HUDEP-2 (cell line): ENCODE measurements at regions not wholly inside any gene's neighbourhood (a gene's known extent, or its start where the extent isn't known, plus 50 kb on each side); places are given as distances from the start of the nearest gene placed in this dataset.

ENCODE experiments used
- DNase-seq, 76 experiments: peaks; one replicate each; lab custom pipeline; 2025; ENCODE audit not compliant: unreplicated experiment in 76 of 76; lab: John Stamatoyannopoulos, UW

DNA sequence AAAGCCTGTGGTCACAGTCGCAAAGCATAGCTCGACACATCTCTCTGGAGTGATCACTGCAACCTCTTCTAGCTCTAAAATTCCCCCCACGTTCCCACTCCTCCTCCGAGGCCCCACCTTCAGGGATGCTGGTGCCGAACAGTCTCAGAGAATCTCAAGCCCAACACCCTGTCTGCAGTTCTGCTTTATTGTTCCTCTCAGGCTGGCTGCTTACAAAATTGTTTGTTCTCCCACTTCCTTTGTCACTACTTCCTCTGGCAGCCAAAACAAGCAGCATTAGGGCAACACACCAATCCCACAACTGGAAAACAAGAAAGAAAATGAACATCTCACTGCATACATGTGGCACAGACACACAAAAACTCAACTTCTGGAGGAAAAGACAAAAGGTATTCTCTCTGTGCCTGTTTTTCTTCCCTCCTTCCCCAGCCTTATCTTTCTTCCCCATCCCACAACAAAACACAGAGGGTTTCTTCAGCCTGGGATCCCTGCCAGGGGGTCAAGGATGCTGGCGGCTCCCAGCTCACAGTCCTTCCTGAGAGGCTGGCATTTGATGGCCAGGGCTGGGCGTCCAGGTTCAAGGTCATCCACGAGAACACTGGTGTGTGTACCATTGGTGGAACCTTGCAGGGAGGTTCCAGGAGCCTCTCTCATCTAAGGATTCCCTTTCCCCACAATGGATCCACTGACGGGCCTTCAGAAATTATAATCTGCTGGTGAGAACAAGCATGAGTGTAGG is 108.4 kb downstream of the TMCO5A start:
- DNase-seq, result no peak

- no peak for DNase-seq
Measured at GRCh38 chr15:38046257-38047051, 112.0 kb downstream of the TMCO5A start.

DNA sequence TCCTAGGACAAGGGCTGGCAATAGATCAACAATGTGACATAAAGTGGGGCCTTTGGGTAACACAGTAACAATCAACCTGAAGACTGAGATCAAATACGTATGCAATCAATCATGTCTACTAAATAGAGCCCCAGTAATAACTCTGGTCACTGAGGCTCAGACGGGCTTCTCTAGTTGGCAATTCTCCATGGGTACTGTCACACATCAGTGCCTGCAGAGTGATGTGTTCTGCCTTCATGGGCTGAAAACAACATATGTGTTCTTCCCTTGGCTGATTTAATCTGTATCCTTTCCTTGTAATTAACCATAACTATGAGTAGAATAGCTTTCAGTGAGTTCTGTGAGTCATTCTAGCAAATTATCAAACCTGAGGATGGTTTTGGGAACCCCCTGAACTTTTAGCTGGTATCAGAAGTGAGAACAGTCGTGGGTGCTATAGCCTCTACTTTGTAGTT is 113.6 kb downstream of the TMCO5A start:
- no peak for DNase-seq

GRCh38 chr15:38049891-38050290 is 115.5 kb downstream of the TMCO5A start:
- no peak for DNase-seq

DNA sequence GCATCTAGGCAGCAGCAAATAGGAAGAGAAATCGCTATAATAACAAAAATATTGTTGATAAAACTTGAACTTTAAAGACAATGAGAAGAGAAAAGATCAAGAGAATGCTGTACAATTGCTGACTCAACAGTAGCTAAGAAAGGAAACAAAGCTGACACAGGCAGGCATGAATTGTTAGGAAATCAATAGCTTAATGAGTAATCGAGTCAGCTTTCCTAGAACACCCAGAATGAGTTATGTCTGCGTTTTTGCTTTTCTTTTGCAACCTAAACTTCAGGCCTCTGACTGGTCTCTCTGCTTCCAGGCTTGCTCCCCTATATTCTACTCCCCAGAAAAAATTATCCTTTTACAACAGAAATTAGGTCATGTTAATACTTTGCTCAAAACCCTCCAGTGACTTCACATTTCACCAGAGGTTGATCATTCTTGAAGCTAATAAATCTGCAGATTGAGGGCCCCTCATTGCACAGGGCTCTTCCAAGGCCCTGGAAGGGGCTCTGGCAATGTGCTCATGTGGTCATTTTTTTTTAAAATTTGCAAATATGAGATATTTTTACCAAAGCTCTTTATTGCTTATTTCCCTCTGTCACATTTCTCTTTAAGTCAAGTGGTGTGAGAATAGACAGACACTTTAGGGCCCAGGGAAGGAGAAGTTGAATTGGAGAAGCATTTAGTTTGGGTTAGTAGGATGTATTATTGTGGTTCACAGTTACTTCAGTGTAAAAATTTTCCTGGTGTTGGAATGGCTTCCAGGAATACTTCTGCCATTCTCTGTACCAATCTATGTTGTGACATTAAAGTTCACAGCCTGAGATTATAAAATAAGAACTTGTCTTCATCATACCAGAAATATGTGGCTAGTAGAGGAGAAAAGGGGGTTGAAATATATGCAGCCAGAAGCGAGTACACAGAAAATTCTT is 116.3 kb downstream of the TMCO5A start:
- no peak for DNase-seq

- no peak for DNase-seq
Measured at GRCh38 chr15:38053205-38053604, 118.8 kb downstream of the TMCO5A start.

- DNase-seq, result no peak
Measured at GRCh38 chr15:38053776-38054175, 119.3 kb downstream of the TMCO5A start.

- DNase-seq, result no peak
Measured at GRCh38 chr15:38054488-38054887, 120.0 kb downstream of the TMCO5A start.

- no peak for DNase-seq
Measured at GRCh38 chr15:38058596-38059075, 124.2 kb downstream of the TMCO5A start.

- DNase-seq, result no peak
Measured at GRCh38 chr15:38059665-38060064, 125.2 kb downstream of the TMCO5A start.

GRCh38 chr15:38061856-38062649 is 127.6 kb downstream of the TMCO5A start:
- no peak for DNase-seq

GRCh38 chr15:38062696-38063095 is 128.3 kb downstream of the TMCO5A start:
- DNase-seq, result no peak

DNA sequence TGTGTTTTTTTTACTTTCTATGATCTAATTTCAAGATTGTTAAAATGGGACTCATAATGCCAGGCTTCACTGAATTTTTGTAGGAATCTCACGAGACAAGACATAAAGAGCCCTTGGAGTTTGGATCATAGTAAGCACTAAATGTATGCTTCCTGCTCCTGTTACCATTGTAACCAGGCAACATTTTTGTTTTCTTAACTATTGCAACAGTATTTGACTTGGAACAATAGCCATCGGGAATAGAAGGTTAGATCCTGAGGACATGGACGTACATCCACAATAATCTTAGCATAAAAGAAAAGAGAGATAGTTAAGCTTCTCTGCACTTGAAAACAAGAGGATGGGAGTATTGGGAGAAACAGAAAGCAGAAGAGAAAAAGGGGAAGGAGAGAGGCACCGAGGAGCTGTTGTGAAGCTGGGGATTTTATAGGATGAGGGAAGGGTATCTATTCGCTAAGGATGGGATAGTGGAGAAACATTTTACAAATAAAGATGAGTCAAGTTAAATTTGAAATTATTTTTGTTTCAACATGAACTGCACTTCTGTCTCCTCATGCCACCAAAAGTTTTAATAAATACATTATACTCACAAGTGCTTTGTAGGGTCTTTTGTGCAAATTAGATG is 131.4 kb downstream of the TMCO5A start:
- DNase-seq, result no peak

DNA sequence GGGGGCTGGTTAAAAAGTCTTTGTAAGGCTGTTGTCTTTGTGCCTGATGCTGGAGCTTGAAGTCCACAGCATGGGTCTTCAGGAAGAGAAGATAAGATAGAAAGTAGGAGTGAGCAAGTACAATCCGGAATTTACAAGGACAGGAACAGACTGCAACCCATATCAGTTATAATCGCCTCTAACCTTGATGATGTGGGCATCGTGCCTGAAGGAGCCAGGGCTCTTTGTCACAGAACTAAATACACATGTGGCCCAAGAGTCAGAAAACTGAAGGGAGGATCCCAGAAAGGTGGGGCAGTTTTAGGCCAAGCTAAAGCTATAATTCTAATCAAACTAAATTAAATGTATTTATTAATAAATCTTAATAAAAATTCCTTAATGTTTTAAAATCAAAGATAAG is 132.2 kb downstream of the TMCO5A start:
- no peak for DNase-seq

DNA sequence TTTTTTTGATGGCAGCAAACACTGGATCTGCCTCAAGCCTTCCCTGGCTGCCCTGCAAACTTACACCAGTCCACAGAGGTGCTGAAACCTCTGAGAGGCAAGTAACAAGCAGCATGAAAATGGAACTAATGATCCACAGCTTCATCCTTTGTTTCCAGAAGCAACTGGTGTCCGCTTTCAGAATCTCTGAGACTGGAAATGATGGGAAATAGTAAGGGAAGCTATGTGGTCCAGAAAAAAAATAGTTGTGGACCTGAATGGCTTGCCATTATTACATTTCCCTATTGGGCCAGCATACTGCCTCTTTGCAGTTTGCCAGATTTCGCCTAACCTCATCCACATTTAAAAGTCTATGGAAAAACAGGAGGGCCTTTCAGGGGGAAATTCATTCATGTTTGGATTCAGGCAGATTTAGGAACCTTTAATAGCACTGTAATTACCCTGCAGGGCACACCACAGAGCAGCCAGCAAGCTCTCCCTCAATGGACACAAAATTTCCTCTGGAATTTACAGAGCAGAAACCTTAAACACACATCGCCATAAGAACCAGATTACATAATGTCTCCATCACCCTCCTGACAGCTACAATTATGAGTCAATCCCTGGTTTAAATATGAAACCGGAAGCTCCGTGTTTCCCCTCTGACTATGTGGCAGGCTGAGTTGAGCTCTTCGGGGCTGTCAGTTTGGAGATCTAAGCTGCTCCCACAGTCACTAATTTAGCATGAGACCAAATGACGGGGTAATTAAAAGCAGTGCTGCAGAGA is 134.4 kb downstream of the TMCO5A start:
- no peak for DNase-seq

DNA sequence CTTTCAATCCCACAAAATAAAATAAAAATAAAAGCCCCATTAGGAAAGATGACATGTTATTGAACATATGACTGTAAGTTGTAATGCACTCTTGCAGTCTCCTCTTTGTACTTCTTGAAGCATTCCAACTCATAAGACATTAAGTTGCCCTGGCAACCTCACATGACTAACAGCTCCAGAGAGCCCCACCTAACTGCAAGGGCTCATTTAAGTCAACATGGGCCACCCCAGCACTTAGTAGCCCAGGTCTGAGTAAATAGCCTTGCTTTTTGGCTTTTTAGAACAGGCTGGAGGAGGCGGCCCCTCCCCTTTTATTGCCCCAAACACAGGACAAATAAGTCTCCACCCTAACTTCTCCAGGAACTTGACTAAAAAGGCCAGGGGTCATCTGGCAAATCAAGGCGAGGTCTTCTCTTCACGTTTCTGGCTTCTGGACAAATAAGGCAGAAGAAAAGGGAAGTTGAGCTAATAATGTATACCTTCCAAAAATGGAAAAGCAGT is 135.1 kb downstream of the TMCO5A start:
- DNase-seq, result peak in 2 of 76 experiments; percentile 7 to 36

- no peak for DNase-seq
Measured at GRCh38 chr15:38070778-38071177, 136.3 kb downstream of the TMCO5A start.

- peak in 9 of 76 experiments; percentile 9 to 54 (median 31) for DNase-seq
Measured at GRCh38 chr15:38071211-38071972, 137.0 kb downstream of the TMCO5A start.
